ENCODE measurements at regions not wholly inside any gene's neighbourhood (a gene's known extent, or its start where the extent isn't known, plus 50 kb on each side); places are given as distances from the start of the nearest gene placed in this dataset.

GRCh38 chrX:79078114-79078513 is 66.4 kb upstream of the GPR174 start:
- Histone ChIP-seq H3K9me2 (replicated peaks; ENCODE audit: insufficient read depth, low read length) (no peaks in the 10 kb centered on the region), H3K9ac (ENCODE audit: low read length) (no peak overlapping the region), H4K20me1 (ENCODE audit: low read depth, low read length) (no peaks in the 10 kb centered on the region), H3K27me3 (ENCODE audit: low read length) (no peaks in the 10 kb centered on the region), H3K79me2 (ENCODE audit: insufficient read depth, low read length) (no peaks in the 10 kb centered on the region), H3K27ac (ENCODE audit: low read depth, low read length) (no peak overlapping the region), H2AFZ (ENCODE audit: low read depth, low read length, severe bottlenecking) (no peak overlapping the region), H3K36me3 (ENCODE audit: low read length) (no peaks in the 10 kb centered on the region), H3F3A (ENCODE audit: insufficient read depth) (no peaks in the 10 kb centered on the region), H3K4me3 (ENCODE audit: insufficient read depth, low read length, poor library complexity, severe bottlenecking) (no peak overlapping the region), H3K9me3 (ENCODE audit: insufficient read depth, low read length) (no peaks in the 10 kb centered on the region), H3K4me2 (ENCODE audit: low read depth, low read length, poor library complexity, severe bottlenecking) (no peak overlapping the region)
- TF ChIP-seq CTCF (IDR thresholded peaks at IDR 0.05; ENCODE audit: insufficient read depth, low read length, poor library complexity, severe bottlenecking) (no peak), EZH2phosphoT487 (conservative IDR thresholded peaks at IDR 0.05; ENCODE audit: low read length) (no peak)

DNA sequence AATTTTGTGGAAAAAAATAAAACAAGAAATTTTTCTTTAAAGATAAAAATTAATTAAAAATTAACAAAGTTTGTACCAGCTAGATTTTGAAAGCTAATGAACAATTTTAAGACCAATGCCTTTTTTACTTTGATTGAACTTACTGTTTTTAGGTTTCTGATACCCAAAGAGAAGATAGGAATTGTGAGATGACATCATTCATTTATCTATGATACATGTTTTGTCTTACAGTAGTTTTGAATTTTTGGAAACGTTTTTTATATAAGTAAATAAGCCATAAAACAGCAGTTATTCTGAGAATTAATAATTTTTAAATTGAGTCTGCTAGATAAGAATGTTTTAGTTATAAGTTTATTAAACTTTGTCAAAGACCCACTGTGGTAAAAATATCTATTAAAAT is 65.0 kb upstream of the GPR174 start:
- Histone ChIP-seq H3K4me3 (ENCODE audit: insufficient read depth, low read length, poor library complexity, severe bottlenecking) (no peak overlapping the region), H3K9me3 (ENCODE audit: insufficient read depth, low read length) (no peaks in the 10 kb centered on the region), H3K27ac (ENCODE audit: low read depth, low read length) (no peak overlapping the region), H3K9ac (ENCODE audit: low read length) (no peak overlapping the region), H3K36me3 (ENCODE audit: low read length) (no peaks in the 10 kb centered on the region), H4K20me1 (ENCODE audit: low read depth, low read length) (no peaks in the 10 kb centered on the region), H3K4me2 (ENCODE audit: low read depth, low read length, poor library complexity, severe bottlenecking) (no peak overlapping the region), H3F3A (ENCODE audit: insufficient read depth) (no peaks in the 10 kb centered on the region), H2AFZ (ENCODE audit: low read depth, low read length, severe bottlenecking) (no peak overlapping the region), H3K9me2 (replicated peaks; ENCODE audit: insufficient read depth, low read length) (no peaks in the 10 kb centered on the region), H3K27me3 (ENCODE audit: low read length) (no peaks in the 10 kb centered on the region), H3K79me2 (ENCODE audit: insufficient read depth, low read length) (no peaks in the 10 kb centered on the region)
- no peak for TF ChIP-seq EZH2phosphoT487 (conservative IDR thresholded peaks at IDR 0.05; ENCODE audit: low read length)
- no peak for TF ChIP-seq CTCF (IDR thresholded peaks at IDR 0.05; ENCODE audit: insufficient read depth, low read length, poor library complexity, severe bottlenecking)

DNA sequence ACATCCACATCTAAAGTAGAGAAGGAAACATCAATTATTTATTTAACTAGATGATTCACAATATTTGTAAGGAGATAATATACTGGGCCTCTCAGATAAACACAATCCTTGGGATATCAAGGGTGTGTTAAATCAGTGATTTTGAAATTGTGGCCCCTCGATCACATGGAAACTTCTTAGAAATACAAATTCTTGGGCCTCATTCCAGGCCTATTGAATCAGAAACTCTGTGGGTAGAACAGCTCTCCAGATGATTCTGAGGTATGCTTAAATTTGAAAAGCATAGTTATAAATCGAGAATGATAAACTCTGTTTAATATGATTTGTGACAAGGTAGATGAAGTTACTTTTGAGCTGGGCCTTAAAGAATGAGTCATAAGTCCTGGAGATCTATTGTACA is 64.3 kb upstream of the GPR174 start:
- Histone ChIP-seq H2AFZ (ENCODE audit: low read depth, low read length, severe bottlenecking) (no peak overlapping the region), H3K9ac (ENCODE audit: low read length) (no peak overlapping the region), H3F3A (ENCODE audit: insufficient read depth) (no peaks in the 10 kb centered on the region)

More for the DNA sequence above, 64.3 kb upstream of the GPR174 start:
- Histone ChIP-seq H3K36me3 (ENCODE audit: low read length) (no peaks in the 10 kb centered on the region), H3K79me2 (ENCODE audit: insufficient read depth, low read length) (no peaks in the 10 kb centered on the region), H3K4me3 (ENCODE audit: insufficient read depth, low read length, poor library complexity, severe bottlenecking) (no peak overlapping the region), H3K27ac (ENCODE audit: low read depth, low read length) (no peak overlapping the region), H3K27me3 (ENCODE audit: low read length) (no peaks in the 10 kb centered on the region), H3K9me3 (ENCODE audit: insufficient read depth, low read length) (no peaks in the 10 kb centered on the region), H3K4me2 (ENCODE audit: low read depth, low read length, poor library complexity, severe bottlenecking) (no peak overlapping the region), H3K9me2 (replicated peaks; ENCODE audit: insufficient read depth, low read length) (no peaks in the 10 kb centered on the region), H4K20me1 (ENCODE audit: low read depth, low read length) (no peaks in the 10 kb centered on the region)
- TF ChIP-seq CTCF (IDR thresholded peaks at IDR 0.05; ENCODE audit: insufficient read depth, low read length, poor library complexity, severe bottlenecking), result no peak
- no peak for TF ChIP-seq EZH2phosphoT487 (conservative IDR thresholded peaks at IDR 0.05; ENCODE audit: low read length)
